Esophagus squamous epithelium (tissue), 5 donors: ENCODE measurements at regions not wholly inside any gene's neighbourhood (a gene's known extent, or its start where the extent isn't known, plus 50 kb on each side); places are given as distances from the start of the nearest gene placed in this dataset.

ENCODE experiments used
- DNase-seq: peaks from one replicate; lab custom pipeline; 2025; lab: John Stamatoyannopoulos, UW
- H3K27ac ChIP-seq, 4 donors: fragments of 200-600 bp; sonication (generic); one replicate each; pipeline ENCODE4 v1.5.1; 2016 to 2019; ENCODE audit warnings: mild to moderate bottlenecking in 1 of 4
- H3K27me3 ChIP-seq, 4 donors: fragments of 200-600 bp; sonication (generic); 1 replicate in 3 of 4; 2 replicates in 1 of 4; pipeline versions ENCODE4 v1.5.1 to v1.6.0; 2017 to 2021; ENCODE audit warnings: antibody characterized with exemption in 1 of 4
- H3K36me3 ChIP-seq, 3 donors: fragments of 200-600 bp; sonication (generic); one replicate each; pipeline ENCODE4 v1.5.1; 2016 to 2019
- H3K4me1 ChIP-seq, 3 donors: fragments of 200-600 bp; sonication (generic); one replicate each; pipeline ENCODE4 v1.5.1; 2017 to 2019
- H3K4me3 ChIP-seq, 4 donors: fragments of 200-600 bp; sonication (generic); 1 replicate in 3 of 4; 2 replicates in 1 of 4; pipeline ENCODE4 v1.5.1; 2016 to 2019; ENCODE audit warnings: mild to moderate bottlenecking in 2 of 4, moderate library complexity in 1 of 4
- H3K9me3 ChIP-seq, 3 donors: fragments of 200-600 bp; sonication (generic); one replicate each; pipeline ENCODE4 v1.5.1; 2016 to 2019
- POLR2A ChIP-seq, 4 donors: fragments of 450-650 bp; IDR thresholded peaks; one replicate each; pipeline ENCODE4 v1.6.1; 2017; ENCODE audit warnings: antibody characterized with exemption in 4 of 4, mild to moderate bottlenecking in 4 of 4, moderate library complexity in 3 of 4
- WGBS, 2 donors: methylation state at CpG; one replicate each; pipeline ENCODE4 v1.1.5; 2018; 5-methylcytosine and 5-hydroxymethylcytosine counted together
- intact Hi-C: fragments of 100-400 bp; cut with DNase I; formaldehyde crosslinking; loops from one replicate; pipeline ENCODE4 v1.15.0; 2022
- TF ChIP-seq, protein P1 (sequence below), 6 experiments: fragments of 450-650 bp in 4 of 6; fragments of 200-600 bp in 2 of 6; sonication (generic) in 2 of 6; IDR thresholded peaks; one replicate each; pipeline ENCODE4 v1.5.1; 2016 to 2019; ENCODE audit warnings: antibody characterized with exemption in 6 of 6, mild to moderate bottlenecking in 4 of 6, moderate library complexity in 4 of 6
- donor health status: DM: yes; HTN: yes; CAD: no.

DNA sequence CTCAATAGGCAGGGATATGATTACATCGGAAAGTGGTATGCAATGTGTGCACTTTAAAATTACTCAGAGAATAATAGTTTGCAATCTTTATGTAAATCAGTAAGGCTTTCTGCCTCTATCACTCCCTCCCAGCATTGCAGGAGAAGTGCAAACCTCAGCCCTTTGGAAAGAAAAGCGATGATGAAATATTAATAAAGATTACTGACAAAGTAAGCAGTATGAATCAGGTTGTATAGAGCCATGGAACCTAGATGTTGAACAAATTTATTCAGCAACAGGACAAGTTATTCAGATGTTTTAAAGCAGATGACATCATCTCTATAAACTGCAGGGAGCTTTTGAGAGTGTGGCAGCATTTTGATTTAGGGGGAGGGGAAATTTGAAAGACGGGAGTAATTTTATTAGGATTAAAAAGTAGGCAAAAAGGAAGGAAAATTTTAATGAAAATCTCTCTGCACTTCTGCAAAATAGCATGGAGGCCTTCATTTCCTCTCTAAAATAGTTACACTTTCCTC is 631.7 kb upstream of the GRIA3 start:
- Histone ChIP-seq H3K27me3 (no peaks in the 10 kb centered on the region), H3K9me3 (no peaks in the 10 kb centered on the region), H3K27ac (no peak overlapping the region), H3K4me1 (no peaks in the 10 kb centered on the region), H3K4me3 (no peak overlapping the region), H3K36me3 (no peaks in the 10 kb centered on the region)
- intact Hi-C loops: no loop called here
- DNase-seq: no peak
- no peak for TF ChIP-seq POLR2A (IDR thresholded peaks at IDR 0.05)
- TF ChIP-seq, protein P1, sequence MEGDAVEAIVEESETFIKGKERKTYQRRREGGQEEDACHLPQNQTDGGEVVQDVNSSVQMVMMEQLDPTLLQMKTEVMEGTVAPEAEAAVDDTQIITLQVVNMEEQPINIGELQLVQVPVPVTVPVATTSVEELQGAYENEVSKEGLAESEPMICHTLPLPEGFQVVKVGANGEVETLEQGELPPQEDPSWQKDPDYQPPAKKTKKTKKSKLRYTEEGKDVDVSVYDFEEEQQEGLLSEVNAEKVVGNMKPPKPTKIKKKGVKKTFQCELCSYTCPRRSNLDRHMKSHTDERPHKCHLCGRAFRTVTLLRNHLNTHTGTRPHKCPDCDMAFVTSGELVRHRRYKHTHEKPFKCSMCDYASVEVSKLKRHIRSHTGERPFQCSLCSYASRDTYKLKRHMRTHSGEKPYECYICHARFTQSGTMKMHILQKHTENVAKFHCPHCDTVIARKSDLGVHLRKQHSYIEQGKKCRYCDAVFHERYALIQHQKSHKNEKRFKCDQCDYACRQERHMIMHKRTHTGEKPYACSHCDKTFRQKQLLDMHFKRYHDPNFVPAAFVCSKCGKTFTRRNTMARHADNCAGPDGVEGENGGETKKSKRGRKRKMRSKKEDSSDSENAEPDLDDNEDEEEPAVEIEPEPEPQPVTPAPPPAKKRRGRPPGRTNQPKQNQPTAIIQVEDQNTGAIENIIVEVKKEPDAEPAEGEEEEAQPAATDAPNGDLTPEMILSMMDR (IDR thresholded peaks at IDR 0.05): no peak
- WGBS, 2 donors: 32 to 45% methylated on average over 3 of the region's 3 CpGs

DNA sequence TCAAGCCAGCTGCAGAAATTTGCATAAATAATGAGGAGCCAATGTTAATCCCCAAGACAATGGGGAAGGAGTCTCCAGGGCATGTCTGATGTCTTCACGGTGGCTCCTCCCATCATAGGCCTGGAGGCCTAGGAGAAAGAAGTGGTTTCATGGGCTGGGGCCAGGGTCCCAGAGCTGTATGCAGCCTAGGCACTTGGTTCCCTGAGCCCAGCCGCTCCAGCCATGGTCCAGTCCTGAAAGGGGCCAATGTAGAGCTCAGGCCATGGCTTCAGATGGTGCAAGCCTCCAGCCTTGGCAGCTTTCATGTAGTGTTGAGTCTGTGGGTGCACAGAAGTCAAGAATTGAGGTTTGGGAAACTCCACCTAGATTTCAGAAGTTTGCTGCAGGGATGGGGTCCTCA is 628.2 kb upstream of the GRIA3 start:
- DNase-seq: no peak
- WGBS, 2 donors: 93 to 100% methylated on average over 1 to 2 of the region's 2 CpGs
- no peaks in the 10 kb centered on the region for H3K27me3 ChIP-seq
- no peaks in the 10 kb centered on the region for H3K36me3 ChIP-seq
- no peaks in the 10 kb centered on the region for H3K4me1 ChIP-seq
- no peak overlapping the region for H3K4me3 ChIP-seq
- H3K27ac ChIP-seq: no peak overlapping the region
- no peaks in the 10 kb centered on the region for H3K9me3 ChIP-seq
- TF ChIP-seq, protein P1 (IDR thresholded peaks at IDR 0.05): no peak
- TF ChIP-seq POLR2A (IDR thresholded peaks at IDR 0.05): no peak
- intact Hi-C loops: no loop called here

DNA sequence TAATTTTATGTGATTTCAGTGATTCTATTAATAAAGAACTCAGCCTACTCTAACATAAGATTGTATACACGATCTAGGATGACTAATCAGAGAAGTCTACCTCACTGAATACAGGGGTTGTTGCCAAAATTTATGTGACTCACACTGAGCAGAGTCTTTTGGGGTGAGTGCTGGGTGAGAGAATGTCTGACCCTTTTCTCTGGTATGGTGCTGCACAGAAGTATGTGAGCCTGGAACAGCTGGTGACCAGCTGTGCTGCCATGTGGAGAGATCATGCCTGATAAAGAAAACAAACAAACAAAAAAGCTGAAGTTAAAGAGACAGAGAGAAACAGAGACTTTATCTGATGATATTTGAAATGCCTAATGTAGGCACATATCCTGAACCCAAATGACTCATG is 618.1 kb upstream of the GRIA3 start:
- intact Hi-C loops: no loop called here
- Histone ChIP-seq H3K27ac (no peak overlapping the region), H3K36me3 (no peaks in the 10 kb centered on the region), H3K4me1 (no peaks in the 10 kb centered on the region), H3K27me3 (no peaks in the 10 kb centered on the region), H3K4me3 (no peak overlapping the region), H3K9me3 (peaks cover 0 to 3% (median 0%) of the 10 kb centered on the region in 3 donors)
- DNase-seq: no peak
- 0 to 9% methylated on average over 1 of the region's 1 CpG for WGBS, 2 donors
- no peak for TF ChIP-seq POLR2A (IDR thresholded peaks at IDR 0.05)
- TF ChIP-seq, protein P1 (IDR thresholded peaks at IDR 0.05): no peak

DNA sequence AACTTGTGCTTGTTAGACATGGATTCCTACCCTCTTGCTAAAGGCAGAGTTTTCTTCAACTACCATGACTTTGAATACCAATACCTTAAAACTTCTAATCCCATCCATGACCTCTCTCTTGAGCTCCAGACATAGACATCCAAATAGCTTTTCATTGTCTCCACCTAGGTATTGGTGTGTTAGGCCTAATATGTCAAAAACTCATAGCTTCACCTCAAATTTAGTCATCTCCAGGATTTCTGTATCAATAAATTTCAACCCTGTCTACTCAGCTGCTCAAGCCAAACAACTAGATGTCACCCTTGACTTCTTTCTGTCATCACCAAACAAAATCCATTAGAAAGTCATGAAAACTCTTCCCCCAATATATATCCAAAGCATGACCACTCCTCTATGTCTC is 617.7 kb upstream of the GRIA3 start:
- H3K27me3 ChIP-seq: no peaks in the 10 kb centered on the region
- no peak overlapping the region for H3K27ac ChIP-seq
- no peak overlapping the region for H3K4me3 ChIP-seq
- intact Hi-C loops: no loop called here
- no peaks in the 10 kb centered on the region for H3K36me3 ChIP-seq
- no peak for DNase-seq
- H3K9me3 ChIP-seq: peaks cover 0 to 3% (median 0%) of the 10 kb centered on the region in 3 donors
- no peaks in the 10 kb centered on the region for H3K4me1 ChIP-seq
- no peak for TF ChIP-seq POLR2A (IDR thresholded peaks at IDR 0.05)
- TF ChIP-seq, protein P1 (IDR thresholded peaks at IDR 0.05): no peak

DNA sequence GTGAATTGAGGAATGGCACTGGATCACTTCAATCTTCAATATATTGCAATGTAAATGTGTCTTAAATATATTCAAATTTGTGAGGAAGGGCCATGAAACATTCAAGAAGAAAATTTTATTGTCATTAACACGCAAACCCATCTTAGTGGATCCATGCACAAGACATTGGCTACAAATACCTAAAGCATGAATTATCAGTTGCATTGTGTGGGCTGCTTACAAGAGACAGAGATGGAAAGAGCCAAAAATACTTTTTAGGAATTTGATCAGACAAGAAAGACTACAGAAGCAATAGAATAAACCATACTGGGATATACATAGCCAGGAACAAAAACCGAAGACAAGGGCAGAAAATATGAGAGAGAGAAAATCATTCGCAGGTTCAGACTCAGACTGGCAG is 616.2 kb upstream of the GRIA3 start:
- Histone ChIP-seq H3K27me3 (no peaks in the 10 kb centered on the region), H3K4me3 (no peak overlapping the region), H3K36me3 (no peaks in the 10 kb centered on the region), H3K9me3 (peaks cover 0 to 3% (median 0%) of the 10 kb centered on the region in 3 donors), H3K4me1 (no peaks in the 10 kb centered on the region), H3K27ac (no peak overlapping the region)
- WGBS, 2 donors: 51 to 69% methylated on average over 3 of the region's 3 CpGs
- TF ChIP-seq, protein P1 (IDR thresholded peaks at IDR 0.05): no peak
- TF ChIP-seq POLR2A (IDR thresholded peaks at IDR 0.05): no peak
- intact Hi-C loops: no loop called here
- DNase-seq: no peak
